ENCODE measurements at regions not wholly inside any gene's neighbourhood (a gene's known extent, or its start where the extent isn't known, plus 50 kb on each side); places are given as distances from the start of the nearest gene placed in this dataset.

- H3K4me1 ChIP-seq: no peaks in the 10 kb centered on the region
- no peak for TF ChIP-seq CTCF (IDR thresholded peaks at IDR 0.05)
- no peak for DNase-seq
- H3K4me3 ChIP-seq: no peak overlapping the region
- intact Hi-C loops (cut with DNase I; ENCODE audit: low total_unique reads): no loop called here
- no peaks in the 10 kb centered on the region for H3K36me3 ChIP-seq
- H3K27ac ChIP-seq: no peak overlapping the region
- no peaks in the 10 kb centered on the region for H3K27me3 ChIP-seq
- H3K9me3 ChIP-seq: no peaks in the 10 kb centered on the region
These were observed 92.3 kb upstream of the PUM3 start for GRCh38 chr9:2936221-2936620.

GRCh38 chr9:2934883-2935282 is 91.0 kb upstream of the PUM3 start:
- intact Hi-C loops (cut with DNase I; ENCODE audit: low total_unique reads): no loop called here
- no peaks in the 10 kb centered on the region for H3K27me3 ChIP-seq
- H3K36me3 ChIP-seq: no peaks in the 10 kb centered on the region
- H3K27ac ChIP-seq: no peak overlapping the region
- no peak for DNase-seq
- H3K4me3 ChIP-seq: no peak overlapping the region
- no peaks in the 10 kb centered on the region for H3K9me3 ChIP-seq
- H3K4me1 ChIP-seq: no peaks in the 10 kb centered on the region
- no peak for TF ChIP-seq CTCF (IDR thresholded peaks at IDR 0.05)

- no peaks in the 10 kb centered on the region for H3K4me1 ChIP-seq
- H3K9me3 ChIP-seq: no peaks in the 10 kb centered on the region
- intact Hi-C loops (cut with DNase I; ENCODE audit: low total_unique reads): no loop called here
- DNase-seq: no peak
- H3K4me3 ChIP-seq: no peak overlapping the region
- H3K36me3 ChIP-seq: no peaks in the 10 kb centered on the region
- no peak for TF ChIP-seq CTCF (IDR thresholded peaks at IDR 0.05)
- H3K27me3 ChIP-seq: no peaks in the 10 kb centered on the region
- H3K27ac ChIP-seq: no peak overlapping the region
These were observed 90.4 kb upstream of the PUM3 start for GRCh38 chr9:2934241-2934650.

- Histone ChIP-seq H3K36me3 (no peaks in the 10 kb centered on the region), H3K4me1 (no peaks in the 10 kb centered on the region), H3K4me3 (no peak overlapping the region), H3K27ac (no peak overlapping the region), H3K27me3 (no peaks in the 10 kb centered on the region), H3K9me3 (no peaks in the 10 kb centered on the region)
- DNase-seq: no peak
- intact Hi-C loops (cut with DNase I; ENCODE audit: low total_unique reads): no loop called here
- TF ChIP-seq CTCF (IDR thresholded peaks at IDR 0.05): no peak
These were observed 89.5 kb upstream of the PUM3 start for GRCh38 chr9:2933165-2934095.

GRCh38 chr9:2928411-2928810 is 84.5 kb upstream of the PUM3 start:
- Histone ChIP-seq H3K36me3 (no peaks in the 10 kb centered on the region), H3K4me1 (no peaks in the 10 kb centered on the region), H3K27me3 (no peaks in the 10 kb centered on the region), H3K4me3 (no peak overlapping the region), H3K27ac (no peak overlapping the region), H3K9me3 (no peaks in the 10 kb centered on the region)
- no peak for DNase-seq
- intact Hi-C loops (cut with DNase I; ENCODE audit: low total_unique reads): no loop called here
- TF ChIP-seq CTCF (IDR thresholded peaks at IDR 0.05): no peak
